Caki2 (cell line): ENCODE measurements at regions not wholly inside any gene's neighbourhood (a gene's known extent, or its start where the extent isn't known, plus 50 kb on each side); places are given as distances from the start of the nearest gene placed in this dataset.

Experiments
- DNase-seq: peaks from one replicate; pipeline ENCODE4 v3.0.0-alpha.2; 2015; ENCODE audit warnings: low read depth
- in situ Hi-C: cut with HindIII; loops from 2 replicates; pipeline ENCODE4 v1.10.0; 2016; ENCODE audit warnings: low sequenced_read_pairs, low pct_unique_long_range_greater_than_20kb, mixed read lengths

DNA sequence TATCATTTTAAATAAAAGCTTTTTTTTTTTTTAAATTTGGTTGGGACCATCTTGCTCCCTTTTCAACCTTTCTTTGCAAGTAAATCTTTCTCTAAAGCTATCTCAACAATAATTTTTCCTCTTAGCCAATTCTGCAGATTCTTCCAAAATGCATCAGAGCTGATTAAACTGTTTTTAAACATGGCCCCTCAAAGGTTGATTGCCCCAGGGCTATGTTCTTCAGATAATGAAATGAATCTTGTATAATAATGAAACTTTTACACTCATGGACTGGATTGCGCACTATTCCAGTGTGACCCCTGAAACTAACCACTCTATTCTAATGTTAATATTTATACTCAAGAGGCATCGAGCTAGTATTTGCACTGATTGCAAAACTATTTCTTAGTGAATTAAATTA is 222.8 kb upstream of the PRDM9 start:
- no peak for DNase-seq
- in situ Hi-C loops: no loop called here

DNA sequence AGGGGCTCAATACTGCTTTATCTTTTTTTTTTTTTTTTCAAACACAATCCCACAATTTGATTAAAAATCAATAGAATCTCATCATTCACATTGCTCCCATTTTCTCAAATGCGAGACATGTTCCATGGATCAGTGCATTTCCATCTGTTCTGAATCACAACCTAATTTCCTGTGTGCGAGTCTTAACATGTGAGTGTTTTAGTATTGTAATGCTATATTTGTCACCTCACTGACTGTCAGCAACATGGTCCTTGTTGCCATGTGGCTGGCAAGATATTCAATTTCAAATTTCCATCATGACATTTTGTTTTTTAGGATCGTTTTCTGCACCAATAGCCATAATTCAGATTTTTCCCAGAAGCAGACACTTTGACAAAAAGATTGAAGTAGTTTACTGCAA is 233.2 kb upstream of the PRDM9 start:
- no peak for DNase-seq
- in situ Hi-C loops: no loop called here

DNA sequence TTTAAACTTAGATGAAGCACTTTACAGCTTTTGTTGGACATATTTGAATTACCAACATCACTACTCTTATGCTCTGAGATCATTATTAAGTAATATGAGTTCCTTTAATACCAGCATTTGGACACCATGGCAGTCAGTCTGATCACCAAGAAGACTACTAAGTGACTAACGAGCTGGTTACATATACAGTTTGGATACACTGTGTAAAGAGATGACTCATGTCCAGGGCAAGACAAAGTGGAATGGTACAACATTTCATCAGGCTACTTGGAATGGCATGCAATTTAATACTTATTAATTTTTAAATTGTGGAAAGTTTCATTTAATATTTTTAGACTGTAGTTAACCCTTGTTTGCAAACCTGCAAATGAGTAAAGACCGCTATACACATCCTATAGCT is 237.4 kb upstream of the PRDM9 start:
- DNase-seq: no peak
- in situ Hi-C loops: no loop called here

DNA sequence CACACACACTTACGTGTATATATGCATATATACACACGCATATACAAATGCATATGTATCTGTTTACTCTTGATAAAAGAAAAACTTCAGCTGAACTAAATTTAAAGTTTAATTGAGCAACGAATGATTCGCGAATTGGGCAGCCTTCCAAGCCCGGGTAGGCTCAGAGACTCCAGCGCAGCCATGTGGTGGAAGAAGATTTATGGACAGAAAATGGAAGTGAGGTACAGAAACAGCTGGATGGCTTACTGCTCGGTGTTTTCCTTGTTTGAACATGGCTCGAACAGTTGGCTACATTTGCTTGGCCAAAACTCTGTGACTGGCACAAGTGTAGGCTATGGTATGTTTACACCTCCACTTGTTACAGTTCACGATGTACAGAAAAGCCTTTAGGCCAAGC is 239.3 kb upstream of the PRDM9 start:
- in situ Hi-C loops: no loop called here
- DNase-seq: no peak

DNA sequence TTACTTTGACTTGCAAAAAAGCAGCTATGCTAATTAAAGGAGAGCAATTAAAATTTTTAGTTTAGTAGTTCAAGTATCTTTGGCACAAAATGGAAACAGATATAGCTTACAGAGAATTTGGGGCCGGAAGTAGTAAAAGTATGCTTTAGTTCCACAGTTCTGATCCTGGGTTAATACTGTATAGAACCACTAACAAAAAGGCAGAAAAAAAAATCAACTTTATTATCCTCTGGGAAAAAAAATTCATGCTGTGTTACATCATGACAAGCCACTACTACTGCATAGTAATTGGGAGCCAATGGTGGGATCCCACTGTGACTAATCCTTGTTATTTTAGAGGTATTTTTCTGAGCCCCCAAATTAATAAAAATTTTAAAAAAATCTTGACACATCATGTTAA is 246.8 kb upstream of the PRDM9 start:
- DNase-seq: no peak
- in situ Hi-C loops: no loop called here

DNA sequence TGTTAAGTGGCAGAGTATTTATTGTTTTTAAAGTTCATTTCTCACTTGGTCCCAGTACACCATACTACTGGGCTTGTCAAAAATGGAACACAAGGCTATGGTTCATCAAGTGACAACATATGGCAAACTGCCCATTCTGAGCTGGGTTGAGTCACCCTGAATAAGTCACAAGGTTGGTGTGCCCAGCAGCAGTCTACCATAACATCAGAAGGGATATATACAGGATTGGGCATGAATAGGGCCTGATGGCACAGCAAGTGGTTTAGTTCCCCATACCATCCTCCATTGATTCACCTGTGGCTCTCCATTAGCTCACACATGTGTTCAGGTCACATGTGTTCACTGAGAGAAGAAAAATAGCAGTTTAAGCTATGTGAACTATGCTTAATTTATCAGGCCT is 249.8 kb upstream of the PRDM9 start:
- peak; percentile 36 for DNase-seq
- in situ Hi-C loops: no loop called here

DNA sequence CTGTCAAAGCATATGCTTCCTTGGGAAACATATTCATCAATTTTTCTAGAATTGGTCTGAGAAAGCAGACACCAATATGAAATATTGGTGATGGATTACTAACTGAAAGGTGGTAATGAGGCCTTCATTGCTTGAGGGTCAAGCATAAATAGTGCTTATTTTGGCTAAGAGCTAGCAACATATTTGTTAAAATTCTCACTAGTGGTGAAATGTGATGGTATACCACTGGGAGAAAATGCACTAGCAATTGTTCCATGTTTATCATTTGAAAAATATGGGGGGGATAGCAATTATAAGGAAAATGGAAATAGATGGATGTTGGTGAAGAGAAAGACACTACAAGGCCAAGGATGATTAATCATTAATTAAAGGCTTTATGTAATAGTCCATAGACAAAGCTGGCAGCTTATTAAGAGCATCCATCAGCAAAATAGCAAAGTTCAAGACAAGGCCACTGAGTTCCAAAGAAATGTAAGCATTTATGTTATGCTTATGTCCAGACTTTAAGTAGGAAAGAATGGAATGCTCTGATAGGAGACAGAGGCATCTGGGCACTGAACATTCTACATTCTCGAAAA is 253.7 kb upstream of the PRDM9 start:
- no peak for DNase-seq
- in situ Hi-C loops: no loop called here

DNA sequence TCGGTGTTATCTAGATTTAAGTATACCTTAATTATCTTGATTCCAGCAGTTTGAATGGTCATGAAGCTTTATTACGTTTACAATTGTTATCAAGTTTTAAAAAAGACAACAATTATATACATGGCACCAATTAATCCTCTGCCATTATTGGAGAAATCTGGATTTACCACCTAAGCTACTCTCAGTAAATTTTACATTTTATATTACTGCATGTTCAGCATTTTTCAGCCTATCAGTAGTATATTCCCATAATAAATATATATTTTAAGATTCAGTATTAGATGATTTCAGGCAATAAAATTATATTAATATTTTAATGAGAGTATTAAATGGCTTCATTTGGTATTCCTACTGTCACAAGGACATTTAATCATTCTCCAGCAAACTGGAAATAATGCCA is 264.5 kb upstream of the PRDM9 start:
- in situ Hi-C loops: no loop called here

DNA sequence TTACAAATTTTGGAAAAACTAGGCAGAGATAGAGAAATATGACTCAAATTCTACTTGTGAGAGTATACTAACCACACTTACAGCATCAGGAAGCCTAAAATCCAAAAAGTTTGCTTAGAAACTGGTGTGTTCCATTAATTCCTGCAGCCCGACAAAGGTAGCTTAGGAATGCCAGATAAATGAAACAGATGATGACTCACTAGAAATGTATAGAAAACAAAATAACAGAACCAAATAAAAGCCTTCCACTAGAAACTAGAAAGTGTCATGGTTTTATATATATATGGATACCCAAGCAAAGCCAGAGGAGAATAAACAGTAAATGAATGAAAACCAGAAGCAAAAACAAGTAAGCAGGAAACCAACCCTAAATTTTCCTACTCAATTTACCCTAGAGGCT is 272.2 kb upstream of the PRDM9 start:
- DNase-seq: no peak
- in situ Hi-C loops: no loop called here

More for the DNA sequence above, 264.5 kb upstream of the PRDM9 start:
- DNase-seq: no peak

DNA sequence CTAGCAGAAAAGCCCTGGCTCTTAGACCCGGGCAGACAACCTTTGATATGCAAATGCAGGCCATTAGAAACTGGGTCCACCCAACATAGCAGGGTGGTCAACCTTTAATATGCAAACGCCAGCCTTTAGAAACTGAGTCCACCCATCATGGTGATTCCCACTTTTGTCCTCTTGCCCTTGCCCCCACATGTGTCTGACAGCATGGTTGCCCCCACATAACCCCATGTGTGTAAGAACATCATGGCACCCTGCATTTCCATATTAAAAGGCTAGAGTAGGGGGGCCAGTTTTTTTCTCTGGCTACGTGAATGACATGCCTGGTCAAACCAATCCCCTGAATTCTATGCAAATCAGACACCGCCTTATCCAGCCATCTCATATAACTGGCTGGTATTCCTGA is 273.2 kb upstream of the PRDM9 start:
- DNase-seq: no peak
- in situ Hi-C loops: no loop called here

DNA sequence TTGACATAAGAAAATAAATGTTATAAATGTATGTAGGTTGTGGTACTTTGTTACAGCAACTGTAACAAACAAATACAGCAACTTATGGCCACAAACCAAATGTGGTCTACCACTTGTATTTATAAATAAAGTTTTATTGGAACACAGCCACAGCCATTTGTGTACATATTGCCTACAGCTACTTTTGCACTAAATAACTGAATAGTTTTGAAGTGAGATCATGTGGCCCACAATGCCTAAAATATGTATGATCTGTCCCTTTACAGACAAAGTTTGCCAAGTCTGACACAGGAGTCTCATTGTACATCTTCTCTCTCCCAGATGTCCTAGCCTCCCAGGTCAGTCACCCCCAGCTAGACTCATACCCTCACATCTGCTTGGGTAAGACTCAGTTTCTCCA is 283.6 kb upstream of the PRDM9 start:
- no peak for DNase-seq
- in situ Hi-C loops: no loop called here

DNA sequence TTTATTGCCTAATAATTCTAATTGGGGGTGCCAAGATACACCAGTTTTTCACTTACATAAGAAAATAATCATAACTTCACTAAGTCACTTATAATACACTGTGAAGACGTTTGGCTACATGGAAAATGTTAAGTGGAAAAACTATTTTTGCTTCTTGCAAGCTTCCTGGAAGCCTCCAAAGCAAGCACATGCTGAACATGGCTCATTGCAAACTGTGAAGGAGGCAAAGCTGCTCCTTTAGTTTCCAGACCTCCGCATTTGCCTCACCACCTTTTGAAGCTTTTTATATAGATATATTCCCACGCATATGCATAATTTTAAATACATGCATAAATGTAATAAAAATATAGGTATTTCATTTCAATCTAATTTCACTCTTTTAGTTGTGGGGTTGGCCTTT is 285.6 kb upstream of the PRDM9 start:
- in situ Hi-C loops: no loop called here
- no peak for DNase-seq

DNA sequence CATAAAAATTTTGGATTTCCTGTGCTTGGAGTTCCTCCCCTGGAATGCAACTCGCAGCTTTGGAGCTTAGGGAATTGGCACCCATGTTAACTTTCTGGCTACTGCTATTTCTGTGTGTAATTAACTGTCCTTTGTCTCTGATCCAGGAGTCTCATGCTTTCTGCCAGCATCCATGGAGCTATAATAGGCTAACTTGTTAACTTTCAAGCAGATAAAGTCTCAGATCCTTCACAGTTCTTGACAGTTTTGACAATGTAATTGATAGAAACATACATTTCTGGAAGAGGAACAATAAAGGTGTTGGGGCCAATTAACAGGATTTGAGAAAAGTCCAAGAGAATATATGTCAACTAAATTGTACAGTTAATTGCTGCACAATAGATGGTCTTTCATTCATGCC is 290.2 kb upstream of the PRDM9 start:
- in situ Hi-C loops: no loop called here
- no peak for DNase-seq

DNA sequence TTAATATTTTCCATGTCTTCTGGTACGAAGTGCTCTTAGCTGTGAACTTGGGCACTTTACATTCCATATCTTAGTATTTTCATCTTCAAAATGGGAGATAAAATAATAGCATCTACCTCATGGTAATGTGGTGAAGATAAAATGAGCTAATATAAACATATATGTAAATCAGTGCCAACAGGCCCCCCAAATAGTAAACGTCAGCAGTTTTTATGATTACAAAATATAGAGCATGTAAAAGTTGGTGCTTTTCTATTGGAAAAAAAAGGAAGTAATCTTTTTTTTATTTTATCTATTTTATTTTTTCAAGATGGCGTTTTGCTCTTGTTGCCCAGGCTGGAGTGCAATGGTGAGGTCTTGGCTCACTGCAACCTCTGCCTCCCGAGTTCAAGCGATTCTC is 291.1 kb upstream of the PRDM9 start:
- in situ Hi-C loops: no loop called here
- DNase-seq: no peak

DNA sequence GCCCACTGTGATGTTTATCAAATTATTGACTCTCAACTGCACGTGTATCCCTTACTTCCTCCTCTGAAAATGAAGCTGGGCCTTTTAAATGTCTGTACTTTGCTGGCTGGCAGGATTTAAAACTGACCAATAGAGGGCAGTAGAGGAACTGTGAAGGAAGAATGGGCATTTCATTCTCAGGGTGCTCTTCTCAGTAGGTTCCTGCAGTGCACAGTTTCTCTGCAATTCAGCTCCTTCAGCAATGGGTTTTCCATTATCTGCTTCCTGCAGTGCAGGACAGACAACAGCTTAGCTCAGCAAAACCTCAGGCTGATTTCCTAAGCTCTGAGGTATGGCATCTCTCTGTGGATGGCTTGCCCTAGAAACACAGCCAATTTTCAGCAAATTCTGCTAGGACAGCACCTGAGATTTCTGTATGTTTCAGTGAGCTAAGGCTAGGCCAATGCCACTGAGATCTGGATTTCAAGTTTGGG is 298.4 kb upstream of the PRDM9 start:
- in situ Hi-C loops: no loop called here
- DNase-seq: peak; percentile 62

DNA sequence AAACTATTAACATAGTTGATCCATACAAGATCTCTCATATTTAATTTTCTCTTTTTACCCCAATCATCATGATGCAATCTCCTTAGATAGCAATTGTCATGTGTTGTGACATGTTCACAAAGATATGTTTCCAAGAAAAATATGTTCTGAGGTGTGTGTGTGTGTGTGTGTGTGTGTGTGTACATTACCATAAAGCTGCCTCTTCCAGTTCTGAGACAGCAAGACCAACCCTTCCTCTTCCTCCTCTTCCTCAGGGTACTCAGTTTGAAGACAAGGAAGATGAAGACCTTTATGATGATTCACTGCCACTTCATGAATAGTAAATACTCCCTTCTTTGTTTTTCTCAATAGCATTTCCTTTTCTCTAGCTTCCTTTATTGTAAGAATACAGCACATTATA is 303.3 kb upstream of the PRDM9 start:
- DNase-seq: no peak
- in situ Hi-C loops: no loop called here

DNA sequence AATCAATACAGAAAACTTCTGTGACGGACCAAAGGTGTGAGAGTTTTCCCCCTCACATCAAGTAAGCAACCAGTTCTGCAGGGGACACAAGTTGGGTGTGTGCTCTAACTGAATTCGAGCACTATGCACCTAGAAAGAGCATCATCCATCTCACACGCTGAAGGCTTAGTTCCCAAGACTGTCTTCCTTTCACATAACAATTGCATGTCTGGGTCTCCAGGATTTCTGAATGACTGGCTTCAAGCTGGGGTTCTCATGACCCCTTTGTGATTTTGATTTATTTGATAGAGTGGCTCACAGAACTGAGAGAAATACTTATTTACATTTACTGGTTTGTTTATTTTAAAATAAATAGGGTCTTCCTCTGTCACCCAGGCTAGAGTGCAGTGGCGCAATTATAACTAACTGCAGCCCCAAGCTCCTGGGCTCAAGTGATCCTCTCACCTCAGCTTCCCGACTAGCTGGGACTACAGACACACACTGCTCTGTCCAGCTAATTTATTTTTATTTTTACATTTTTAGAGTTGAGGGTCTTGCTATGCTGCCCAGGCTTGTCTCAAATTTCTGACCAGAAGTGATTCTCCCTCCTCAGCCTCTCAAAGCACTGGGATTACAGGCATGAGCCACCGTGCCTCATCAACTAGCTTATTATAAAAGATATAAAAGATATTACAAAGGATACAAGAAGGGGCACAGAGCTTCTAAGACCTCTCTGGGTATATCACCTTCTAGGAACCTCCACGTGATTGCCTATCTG is 316.7 kb upstream of the CDH12 start:
- no peak for DNase-seq
- in situ Hi-C loops: no loop called here

DNA sequence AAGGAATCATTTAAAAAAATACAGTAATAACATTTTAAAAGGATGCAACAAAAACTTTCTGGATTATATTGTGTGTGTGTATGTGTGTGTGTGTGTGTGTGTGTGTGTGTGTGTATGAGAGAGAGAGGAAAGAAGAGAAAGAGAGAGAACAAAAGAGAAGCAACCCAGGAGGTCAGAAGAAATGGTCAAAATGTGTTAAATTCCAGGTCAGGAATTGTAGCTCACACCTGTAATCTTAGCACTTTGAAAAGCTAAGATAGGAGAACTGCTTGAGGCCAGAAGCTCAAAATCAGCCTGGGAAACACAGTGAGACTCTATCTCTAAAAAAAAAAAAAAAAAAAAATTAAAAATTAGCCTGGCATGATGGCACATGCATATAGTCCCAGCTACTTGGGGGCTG is 311.8 kb upstream of the CDH12 start:
- no peak for DNase-seq
- in situ Hi-C loops: no loop called here

DNA sequence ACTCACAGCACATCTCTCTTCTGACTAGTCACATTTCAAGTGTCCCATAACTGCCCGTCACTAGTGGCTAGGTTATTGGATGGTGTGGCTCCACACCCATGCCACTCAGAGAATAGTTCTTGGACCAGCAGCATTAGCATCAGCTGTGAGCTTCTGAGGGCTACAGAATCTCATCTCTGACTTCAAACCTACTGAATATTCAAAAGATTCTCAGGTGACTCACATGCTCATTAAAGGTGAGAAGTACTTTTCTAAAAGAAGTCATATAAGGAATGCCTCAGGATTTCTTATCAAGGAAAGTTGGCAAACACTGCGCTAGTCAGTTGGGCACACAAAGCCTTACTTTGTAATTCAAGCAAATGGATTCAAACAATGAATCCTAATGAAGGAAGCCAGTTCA is 305.0 kb upstream of the CDH12 start:
- in situ Hi-C loops: no loop called here

DNA sequence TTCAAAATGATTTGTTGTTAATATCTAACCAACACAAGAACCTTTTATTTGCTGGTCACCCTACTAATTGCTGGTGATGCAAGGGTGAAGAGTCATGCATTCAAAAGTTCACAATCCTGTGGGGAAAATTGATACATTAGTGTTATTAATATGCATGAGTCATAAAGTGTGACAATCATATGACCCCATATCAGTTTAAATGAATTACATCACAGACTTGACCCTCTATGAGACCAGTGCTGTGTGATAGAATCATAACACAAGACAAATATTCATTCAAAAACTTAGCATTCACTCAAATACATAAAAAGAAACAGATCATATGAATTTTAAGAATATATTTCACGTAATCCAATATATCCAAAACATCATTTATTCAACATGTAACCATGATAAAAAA is 304.6 kb upstream of the CDH12 start:
- DNase-seq: no peak
- in situ Hi-C loops: no loop called here

More for the DNA sequence above, 305.0 kb upstream of the CDH12 start:
- no peak for DNase-seq
